K562 (cell line): ENCODE measurements at regions not wholly inside any gene's neighbourhood (a gene's known extent, or its start where the extent isn't known, plus 50 kb on each side); places are given as distances from the start of the nearest gene placed in this dataset.

ENCODE experiments used
- ATAC-seq: fragments of 200-7000 bp; cut with Tn5 transposase; 3 replicates; pipeline ENCODE4 v1.9.1; 2020; ENCODE audit warnings: moderate library complexity
- BruUV-seq: library from RNA; stranded (reverse); fragments of 400-500 nt; replicated peaks from 2 replicates; lab custom pipeline; 2021; lab: Mats Ljungman, UMichigan
- CTCF ChIA-PET: fragments of 300-600 bp; formaldehyde crosslinking; extraction: SDS; loops from one replicate; lab custom pipeline; 2021; ENCODE audit warnings: low intra/inter-chr PET ratio; lab: Yijun Ruan, JAX
- POLR2A ChIA-PET: fragments of 300-600, 350-650 bp; sonication (Branson Sonifier 250); formaldehyde crosslinking; extraction: SDS; loops from one replicate; lab custom pipeline; 2021; ENCODE audit warnings: antibody characterized with exemption, inconsistent platforms; lab: Yijun Ruan, JAX
- DNase-seq, 4 experiments: peaks; one replicate each; pipeline versions ENCODE4 v3.0.0 to v3.0.0-alpha.2; 2011 to 2018; ENCODE audit warnings: low spot score in 3 of 4, mixed read lengths in 3 of 4; ENCODE audit errors: extremely low read depth in 1 of 4
- FAIRE-seq: peaks from 2 replicates; lab custom pipeline; 2011; peaks lifted over from hg19 to GRCh38; lab: Jason Lieb, UNC
- H2AFZ ChIP-seq: 2 replicates; pipeline ENCODE4 v1.6.0; 2011; ENCODE audit warnings: low read depth, low read length, control low read depth, inconsistent platforms
- H3K27ac ChIP-seq: fragments of 200-600 bp; 3 replicates; pipeline ENCODE4 v1.8.0; 2011; ENCODE audit warnings: low read depth, mild to moderate bottlenecking, control low read depth, inconsistent platforms, low read length, moderate library complexity, mixed read lengths; ENCODE audit errors: extremely low read depth
- H3K27me3 ChIP-seq, 2 experiments: fragments of 300-600 bp in 1 of 2; 2 replicates in 1 of 2; 3 replicates in 1 of 2; pipeline versions ENCODE4 v1.6.0 to v1.8.0; 2011; ENCODE audit warnings: inconsistent platforms in 2 of 2, low read length in 2 of 2, mild to moderate bottlenecking in 1 of 2, mixed read lengths in 1 of 2, moderate library complexity in 1 of 2; ENCODE audit not compliant: control insufficient read depth in 2 of 2, insufficient read depth in 2 of 2
- H3K36me3 ChIP-seq: fragments of 300-600 bp; 3 replicates; pipeline ENCODE4 v1.8.0; 2011; ENCODE audit warnings: mild to moderate bottlenecking, low read length, inconsistent platforms; ENCODE audit not compliant: control insufficient read depth, insufficient read depth
- H3K4me1 ChIP-seq, 2 experiments: fragments of 200-600 bp in 1 of 2; replicated peaks in 1 of 2; 2 replicates in 1 of 2; 3 replicates in 1 of 2; pipeline versions ENCODE4 v1.5.1 to v1.8.0; 2011; ENCODE audit warnings: inconsistent platforms in 2 of 2, low read length in 2 of 2, mild to moderate bottlenecking in 1 of 2, mixed read lengths in 1 of 2, moderate library complexity in 1 of 2; ENCODE audit not compliant: control insufficient read depth in 2 of 2, insufficient read depth in 2 of 2
- H3K4me2 ChIP-seq: 2 replicates; pipeline ENCODE4 v1.6.1; 2011; ENCODE audit warnings: low read length, control low read depth, inconsistent platforms, mixed read lengths; ENCODE audit not compliant: insufficient read depth
- H3K4me3 ChIP-seq: fragments of 200-600 bp; sonication (generic), shearing (Covaris generic); 2 replicates; pipeline ENCODE4 v1.5.1; 2016; ENCODE audit warnings: control low read depth, inconsistent platforms
- H3K79me2 ChIP-seq: fragments of 200-600 bp; 3 replicates; pipeline ENCODE4 v1.8.0; 2011; ENCODE audit warnings: low read length, inconsistent platforms; ENCODE audit not compliant: control insufficient read depth, insufficient read depth
- H3K9ac ChIP-seq, 2 experiments: 2 replicates each; pipeline versions ENCODE4 v1.6.0 to v1.6.1; 2011; ENCODE audit warnings: low read depth in 2 of 2, low read length in 2 of 2, control low read depth in 1 of 2, inconsistent platforms in 1 of 2, mild to moderate bottlenecking in 1 of 2, mixed read lengths in 1 of 2; ENCODE audit not compliant: insufficient read depth in 1 of 2
- H3K9me1 ChIP-seq: one replicate; pipeline ENCODE4 v1.6.0; 2011; ENCODE audit warnings: inconsistent platforms, mild to moderate bottlenecking, low read length, moderate library complexity; ENCODE audit not compliant: control insufficient read depth, insufficient read depth
- H3K9me3 ChIP-seq: replicated peaks from 2 replicates; pipeline ENCODE4 v1.5.1; 2011; ENCODE audit warnings: low read depth, low read length, inconsistent platforms; ENCODE audit not compliant: control insufficient read depth, insufficient read depth
- H4K20me1 ChIP-seq: replicated peaks from 2 replicates; pipeline ENCODE4 v1.6.1; 2011; ENCODE audit warnings: low read length, inconsistent platforms, mixed read lengths; ENCODE audit not compliant: control insufficient read depth, insufficient read depth
- FOXK1 ChIP-seq: sonication (generic); formaldehyde crosslinking; IDR thresholded peaks from 2 replicates; pipeline ENCODE4 v1.8.0; 2022; ENCODE audit warnings: missing genetic modification reagents, mild to moderate bottlenecking, borderline replicate concordance
- MITF ChIP-seq: IDR thresholded peaks from 2 replicates; pipeline ENCODE4 v1.6.1; 2014; ENCODE audit warnings: antibody characterized with exemption
- ZKSCAN8 ChIP-seq: fragments of 200-800 bp; sonication (Bioruptor generic); IDR thresholded peaks from 2 replicates; pipeline ENCODE4 v1.6.1; 2016; ENCODE audit warnings: missing genetic modification characterization, missing compliant biosample characterization
- ZNF316 ChIP-seq: fragments of 450-650 bp; IDR thresholded peaks from 2 replicates; pipeline ENCODE4 v1.6.1; 2016
- ZNF324 ChIP-seq: fragments of 250-450 bp; sonication (Bioruptor Pico); IDR thresholded peaks from 2 replicates; pipeline ENCODE4 v1.4.0; 2020; ENCODE audit warnings: mild to moderate bottlenecking
- WGBS: fragments of 100-300 bp; shearing (Covaris generic); methylation state at CpG from one replicate; pipeline ENCODE4 v1.1.6; 2016; ENCODE audit warnings: low coverage, mixed read lengths; ENCODE audit not compliant: insufficient coverage; ENCODE audit errors: missing lambda C conversion rate; 5-methylcytosine and 5-hydroxymethylcytosine counted together
- in situ Hi-C: fragments of 300-500 bp; cut with MboI; formaldehyde crosslinking; loops from 4 replicates; pipeline ENCODE4 v1.15.0; 2018; ENCODE audit warnings: inconsistent platforms, mixed read lengths
- intact Hi-C: fragments of 100-400 bp; cut with micrococcal nuclease; formaldehyde crosslinking; loops from 2 replicates; pipeline ENCODE4 v1.14.2; 2022
- TF ChIP-seq, protein P1 (sequence below): sonication (generic); formaldehyde crosslinking; IDR thresholded peaks from 2 replicates; pipeline ENCODE4 v1.9.0; 2022; ENCODE audit warnings: mild to moderate bottlenecking, missing genetic modification reagents

GRCh38 chr21:35543746-35544145 is 494.6 kb upstream of the RUNX1 start:
- DNase-seq = no peak
- POLR2A ChIA-PET = interaction anchor here (0.6 kb wide), 1 partner anchor 9 kb away, joined by 3 read pairs; no protein-coding TSS in a partner anchor
- TF ChIP-seq, protein P1, sequence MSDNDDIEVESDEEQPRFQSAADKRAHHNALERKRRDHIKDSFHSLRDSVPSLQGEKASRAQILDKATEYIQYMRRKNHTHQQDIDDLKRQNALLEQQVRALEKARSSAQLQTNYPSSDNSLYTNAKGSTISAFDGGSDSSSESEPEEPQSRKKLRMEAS (CRISPR knock-in tag) = no peak
- TF ChIP-seq ZNF324 (CRISPR knock-in tag) (no peak), MITF (no peak), FOXK1 (CRISPR knock-in tag) (no peak), ZNF316 (no peak), ZKSCAN8 (CRISPR knock-in tag) (no peak)
- TF ChIP-seq, all 486 proteins: peak for 0
- no peak overlapping the region for H3K4me2 ChIP-seq
- H3K27ac ChIP-seq = no peak overlapping the region
- no peaks in the 10 kb centered on the region for H3K36me3 ChIP-seq
- no peaks in the 10 kb centered on the region for H3K79me2 ChIP-seq
- intact Hi-C loops = no loop called here
- in situ Hi-C loops = no loop called here
- no peaks in the 10 kb centered on the region for H4K20me1 ChIP-seq
- ATAC-seq (no peak), FAIRE-seq (no peak)
- peaks cover 6% of the 10 kb centered on the region; the same call in 1 of the 2 replicates for H3K9me3 ChIP-seq
- no peak overlapping the region for H2AFZ ChIP-seq
- 38% methylated on average over 5 of the region's 5 CpGs for WGBS
- BruUV-seq = no TSS peak
- H3K9me1 ChIP-seq = no peaks in the 10 kb centered on the region
- H3K27me3 ChIP-seq = no peaks in the 10 kb centered on the region
- CTCF ChIA-PET = no interaction called here
- no peak overlapping the region for H3K4me3 ChIP-seq
- peaks cover 0 to 13% of the 10 kb centered on the region in 2 experiments; a peak in 2 of 5 replicates for H3K4me1 ChIP-seq
- no peak overlapping the region for H3K9ac ChIP-seq
